ENCODE measurements at regions not wholly inside any gene's neighbourhood (a gene's known extent, or its start where the extent isn't known, plus 50 kb on each side); places are given as distances from the start of the nearest gene placed in this dataset.

- Histone ChIP-seq H3K4me3 (no peak overlapping the region), H3K36me3 (no peaks in the 10 kb centered on the region), H3K9me3 (no peaks in the 10 kb centered on the region), H3K27me3 (no peaks in the 10 kb centered on the region), H3K4me1 (no peaks in the 10 kb centered on the region), H3K27ac (no peak overlapping the region)
- intact Hi-C loops (cut with DNase I): no loop called here
- WGBS (ENCODE audit: insufficient coverage, low coverage, low lambda C conversion rate, missing lambda C conversion rate): 94% methylated on average over 3 of the region's 4 CpGs
- ATAC-seq (no peak), DNase-seq (no peak)
- no peak for TF ChIP-seq POLR2A (IDR thresholded peaks at IDR 0.05)
- no peak for TF ChIP-seq CTCF (IDR thresholded peaks at IDR 0.05)
Measured at GRCh38 chr10:62985807-62986600, 147.1 kb upstream of the NRBF2 start.

GRCh38 chr10:62981096-62981495 is 152.0 kb upstream of the NRBF2 start:
- WGBS (ENCODE audit: insufficient coverage, low coverage, low lambda C conversion rate, missing lambda C conversion rate): 55% methylated on average over 2 of the region's 2 CpGs

GRCh38 chr10:62980687-62981086 is 152.4 kb upstream of the NRBF2 start:
- Histone ChIP-seq H3K4me1 (no peaks in the 10 kb centered on the region), H3K4me3 (no peak overlapping the region), H3K9me3 (peaks cover 0 to 2% (median 0%) of the 10 kb centered on the region in 4 donors), H3K36me3 (no peaks in the 10 kb centered on the region), H3K27ac (no peak overlapping the region), H3K27me3 (no peaks in the 10 kb centered on the region)
- DNase-seq (no peak), ATAC-seq (no peak)
- intact Hi-C loops (cut with DNase I): no loop called here
- TF ChIP-seq CTCF (IDR thresholded peaks at IDR 0.05) (no peak), POLR2A (IDR thresholded peaks at IDR 0.05) (no peak)
- WGBS (ENCODE audit: insufficient coverage, low coverage, low lambda C conversion rate, missing lambda C conversion rate): 55% methylated on average over 5 of the region's 5 CpGs

More at GRCh38 chr10:62981096-62981495, 152.0 kb upstream of the NRBF2 start:
- H3K9me3 ChIP-seq: peaks cover 0 to 2% (median 0%) of the 10 kb centered on the region in 4 donors
- DNase-seq (no peak), ATAC-seq (no peak)
- intact Hi-C loops (cut with DNase I): no loop called here
- H3K36me3 ChIP-seq: no peaks in the 10 kb centered on the region
- H3K4me1 ChIP-seq: no peaks in the 10 kb centered on the region
- TF ChIP-seq POLR2A (IDR thresholded peaks at IDR 0.05): no peak
- no peak for TF ChIP-seq CTCF (IDR thresholded peaks at IDR 0.05)
- no peak overlapping the region for H3K27ac ChIP-seq
- no peaks in the 10 kb centered on the region for H3K27me3 ChIP-seq
- no peak overlapping the region for H3K4me3 ChIP-seq

GRCh38 chr10:62979921-62980320 is 153.2 kb upstream of the NRBF2 start:
- ATAC-seq: no peak
- Histone ChIP-seq H3K36me3 (no peaks in the 10 kb centered on the region), H3K4me1 (no peaks in the 10 kb centered on the region), H3K27ac (no peak overlapping the region), H3K27me3 (no peaks in the 10 kb centered on the region), H3K4me3 (no peak overlapping the region), H3K9me3 (peaks cover 0 to 2% (median 0%) of the 10 kb centered on the region in 4 donors)
- intact Hi-C loops (cut with DNase I): no loop called here
- no peak for TF ChIP-seq CTCF (IDR thresholded peaks at IDR 0.05)
- TF ChIP-seq POLR2A (IDR thresholded peaks at IDR 0.05): no peak
- DNase-seq: no peak
